Epithelial cell of proximal tubule (primary cell): ENCODE measurements at regions not wholly inside any gene's neighbourhood (a gene's known extent, or its start where the extent isn't known, plus 50 kb on each side); places are given as distances from the start of the nearest gene placed in this dataset.
A peak's percentile ranks its signal among the peaks of the same experiment; 100 is the strongest.

Experiments used
- DNase-seq: peaks from one replicate; pipeline ENCODE4 v3.0.0-alpha.2; 2011; ENCODE audit warnings: low read depth
- H3K4me3 ChIP-seq: 2 replicates; pipeline ENCODE4 v1.5.1; 2011; ENCODE audit warnings: low read depth, mild to moderate bottlenecking, low read length
- TF ChIP-seq, protein P1 (sequence below): conservative IDR thresholded peaks from 2 replicates; pipeline ENCODE4 v1.5.1; 2012; ENCODE audit warnings: low read depth, mild to moderate bottlenecking, low read length

DNA sequence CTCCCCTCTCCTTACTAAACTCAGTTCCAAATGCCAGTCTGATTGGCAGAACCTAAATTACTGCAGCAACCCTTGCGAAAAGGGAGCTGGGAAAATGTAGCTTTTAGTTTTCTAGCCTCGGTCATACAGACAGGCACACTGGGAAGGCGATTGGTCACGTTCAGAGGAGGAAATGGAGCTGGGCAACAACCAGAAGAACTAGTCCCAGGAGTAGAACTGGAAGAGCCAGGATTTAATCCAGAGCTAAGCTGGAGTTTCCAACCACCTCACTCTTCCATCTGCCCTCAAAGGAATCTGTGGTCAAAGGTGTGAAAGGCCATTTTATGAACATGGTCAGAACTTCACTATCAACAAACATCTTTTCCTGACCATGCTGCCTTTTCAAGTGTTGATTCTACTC lies 155.7 kb upstream of the ARHGAP20 start:
- no peak overlapping the region for H3K4me3 ChIP-seq
- DNase-seq: no peak
- TF ChIP-seq, protein P1, sequence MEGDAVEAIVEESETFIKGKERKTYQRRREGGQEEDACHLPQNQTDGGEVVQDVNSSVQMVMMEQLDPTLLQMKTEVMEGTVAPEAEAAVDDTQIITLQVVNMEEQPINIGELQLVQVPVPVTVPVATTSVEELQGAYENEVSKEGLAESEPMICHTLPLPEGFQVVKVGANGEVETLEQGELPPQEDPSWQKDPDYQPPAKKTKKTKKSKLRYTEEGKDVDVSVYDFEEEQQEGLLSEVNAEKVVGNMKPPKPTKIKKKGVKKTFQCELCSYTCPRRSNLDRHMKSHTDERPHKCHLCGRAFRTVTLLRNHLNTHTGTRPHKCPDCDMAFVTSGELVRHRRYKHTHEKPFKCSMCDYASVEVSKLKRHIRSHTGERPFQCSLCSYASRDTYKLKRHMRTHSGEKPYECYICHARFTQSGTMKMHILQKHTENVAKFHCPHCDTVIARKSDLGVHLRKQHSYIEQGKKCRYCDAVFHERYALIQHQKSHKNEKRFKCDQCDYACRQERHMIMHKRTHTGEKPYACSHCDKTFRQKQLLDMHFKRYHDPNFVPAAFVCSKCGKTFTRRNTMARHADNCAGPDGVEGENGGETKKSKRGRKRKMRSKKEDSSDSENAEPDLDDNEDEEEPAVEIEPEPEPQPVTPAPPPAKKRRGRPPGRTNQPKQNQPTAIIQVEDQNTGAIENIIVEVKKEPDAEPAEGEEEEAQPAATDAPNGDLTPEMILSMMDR: no peak

DNA sequence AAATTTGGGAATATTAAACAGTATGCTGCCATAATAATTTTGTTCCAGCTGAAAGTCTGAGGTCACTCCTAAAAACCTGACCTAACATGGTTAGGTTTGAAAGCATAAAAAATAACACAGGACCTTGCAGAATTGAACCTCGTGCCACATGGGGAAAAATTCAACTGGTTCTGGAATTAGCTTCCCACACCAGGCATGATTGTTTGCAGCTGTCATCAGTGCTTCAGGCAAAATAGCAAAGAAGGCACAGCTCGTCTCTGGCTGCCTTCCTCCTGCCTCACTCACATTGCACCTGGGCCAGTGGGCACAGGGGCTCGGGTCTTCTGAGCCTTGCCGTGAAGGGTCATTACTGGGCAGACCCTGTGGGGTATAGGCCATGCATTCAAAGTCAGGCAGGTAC lies 153.8 kb upstream of the ARHGAP20 start:
- TF ChIP-seq, protein P1: no peak

DNA sequence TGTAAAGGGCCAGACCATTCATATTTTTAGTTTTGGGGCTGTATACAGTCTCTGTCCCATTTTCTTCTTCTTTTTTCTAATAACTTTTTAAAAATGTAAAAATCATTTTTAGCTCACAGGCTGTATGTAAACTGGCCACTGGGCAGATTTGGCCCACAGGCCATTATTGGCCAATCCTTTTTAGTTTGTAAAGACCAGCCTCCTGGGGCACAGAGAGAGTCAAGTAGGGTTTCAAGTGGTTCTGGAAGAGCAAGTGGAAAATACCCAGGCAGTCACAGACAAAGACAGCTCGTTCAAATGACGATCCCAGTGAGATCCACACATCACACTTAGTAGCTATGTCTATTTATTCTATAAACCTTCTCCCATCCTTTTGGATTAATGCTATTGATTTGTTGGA lies 150.2 kb upstream of the ARHGAP20 start:
- no peak for DNase-seq

More for the DNA sequence above, 153.8 kb upstream of the ARHGAP20 start:
- H3K4me3 ChIP-seq: no peak overlapping the region
- DNase-seq: no peak

DNA sequence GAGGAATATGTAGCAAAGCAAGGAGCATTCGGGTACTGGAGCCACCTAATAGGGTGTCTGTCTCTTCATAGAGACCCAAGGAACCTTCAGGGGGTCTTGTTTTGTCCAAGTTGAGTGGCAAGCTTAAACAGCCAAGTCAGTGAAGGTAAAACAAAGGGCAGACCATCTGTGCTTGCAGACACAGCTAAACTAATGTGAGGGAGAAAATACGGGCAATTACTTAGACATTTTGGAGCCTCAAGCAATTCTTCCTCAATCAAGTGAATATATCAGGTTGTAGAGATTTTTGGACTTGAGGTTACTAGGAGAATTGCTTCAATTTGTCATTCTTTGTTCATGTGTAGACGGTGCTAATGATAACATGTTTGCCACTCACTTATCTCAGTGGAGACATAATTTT lies 148.2 kb upstream of the ARHGAP20 start:
- H3K4me3 ChIP-seq: no peak overlapping the region
- DNase-seq: no peak
- TF ChIP-seq, protein P1: no peak

More for the DNA sequence above, 150.2 kb upstream of the ARHGAP20 start:
- no peak overlapping the region for H3K4me3 ChIP-seq
- TF ChIP-seq, protein P1: no peak

DNA sequence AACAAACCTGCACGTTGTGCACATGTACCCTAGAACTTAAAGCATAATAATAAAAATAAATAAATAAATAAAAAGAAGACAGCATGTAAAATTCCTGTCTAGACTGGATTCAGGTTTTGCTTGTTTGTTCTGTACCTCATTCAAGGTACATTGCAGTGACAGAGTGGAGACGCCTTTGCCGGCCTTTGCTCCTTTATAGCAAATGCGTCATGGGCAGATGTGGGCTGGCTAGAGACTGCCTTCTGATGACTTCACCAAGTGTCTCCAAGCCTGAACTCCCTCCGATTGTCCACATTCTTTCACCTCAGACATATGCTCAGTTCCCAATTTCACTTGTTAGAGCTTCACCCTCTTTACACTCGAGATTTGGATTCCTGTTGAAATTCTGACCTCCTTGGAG lies 147.8 kb upstream of the ARHGAP20 start:
- no peak for DNase-seq
- TF ChIP-seq, protein P1: no peak
- H3K4me3 ChIP-seq: no peak overlapping the region

DNA sequence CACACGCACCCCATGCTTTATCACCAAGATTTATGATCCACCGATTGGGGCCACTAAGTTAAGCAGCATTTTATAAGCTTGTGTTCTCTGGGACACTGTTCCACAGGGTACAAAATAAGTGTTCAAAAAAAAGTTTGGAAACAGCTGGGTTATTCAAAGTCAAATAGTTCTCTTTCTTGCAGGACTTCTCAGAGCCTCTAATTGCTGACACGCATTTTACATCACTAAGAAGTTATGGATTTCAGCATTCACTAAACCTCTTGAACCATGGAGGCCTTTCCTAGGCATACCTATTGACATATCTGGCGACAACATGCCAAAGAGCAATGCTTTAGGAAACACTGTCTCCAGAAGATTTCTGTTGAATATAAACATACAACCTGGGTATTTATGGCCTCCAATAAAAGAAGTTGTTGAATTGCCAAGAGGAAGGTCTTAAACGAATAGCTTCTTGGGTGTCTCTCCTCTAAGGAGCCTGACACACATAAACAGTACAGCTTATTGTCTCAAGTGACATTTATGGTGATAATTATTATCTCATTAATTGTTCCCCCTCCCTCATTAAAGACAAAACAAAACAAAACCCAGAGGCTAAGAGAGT lies 147.1 kb upstream of the ARHGAP20 start:
- TF ChIP-seq, protein P1: no peak
- DNase-seq: no peak
- no peak overlapping the region for H3K4me3 ChIP-seq

DNA sequence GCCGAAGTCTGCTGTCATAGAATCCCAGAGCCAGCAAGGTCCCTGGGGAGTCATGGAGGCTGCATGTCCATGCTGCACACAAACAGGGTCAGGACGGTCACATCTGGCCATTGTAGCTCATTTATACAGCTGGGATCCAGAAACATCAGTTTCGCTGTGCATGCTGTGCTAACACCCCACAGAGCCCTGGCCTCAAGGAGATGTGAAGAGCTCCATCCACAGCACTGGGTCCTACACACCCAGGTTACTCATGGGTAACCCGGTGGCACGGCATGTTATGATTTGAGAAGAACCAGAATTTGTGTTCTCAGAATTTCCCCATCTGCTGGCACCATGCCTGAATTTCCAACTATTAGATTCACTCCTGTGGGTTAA lies 146.3 kb upstream of the ARHGAP20 start:
- DNase-seq: peak; percentile 4
- TF ChIP-seq, protein P1: no peak
- H3K4me3 ChIP-seq: no peak overlapping the region
